ACHN (cell line): ENCODE measurements at regions not wholly inside any gene's neighbourhood (a gene's known extent, or its start where the extent isn't known, plus 50 kb on each side); places are given as distances from the start of the nearest gene placed in this dataset.
"Not testable (repeated sequence)": the region's sequence is repeated elsewhere in the genome, so short reads cannot be mapped to it uniquely, and the experiment has no call there.

ENCODE experiments used
- DNase-seq: peaks from one replicate; pipeline ENCODE4 v3.0.0-alpha.2; 2015
- in situ Hi-C: cut with HindIII; loops from 2 replicates; pipeline ENCODE4 v1.10.0; 2017; ENCODE audit warnings: low sequenced_read_pairs, low pct_ligation_motif_present, low pct_unique_long_range_greater_than_20kb

DNA sequence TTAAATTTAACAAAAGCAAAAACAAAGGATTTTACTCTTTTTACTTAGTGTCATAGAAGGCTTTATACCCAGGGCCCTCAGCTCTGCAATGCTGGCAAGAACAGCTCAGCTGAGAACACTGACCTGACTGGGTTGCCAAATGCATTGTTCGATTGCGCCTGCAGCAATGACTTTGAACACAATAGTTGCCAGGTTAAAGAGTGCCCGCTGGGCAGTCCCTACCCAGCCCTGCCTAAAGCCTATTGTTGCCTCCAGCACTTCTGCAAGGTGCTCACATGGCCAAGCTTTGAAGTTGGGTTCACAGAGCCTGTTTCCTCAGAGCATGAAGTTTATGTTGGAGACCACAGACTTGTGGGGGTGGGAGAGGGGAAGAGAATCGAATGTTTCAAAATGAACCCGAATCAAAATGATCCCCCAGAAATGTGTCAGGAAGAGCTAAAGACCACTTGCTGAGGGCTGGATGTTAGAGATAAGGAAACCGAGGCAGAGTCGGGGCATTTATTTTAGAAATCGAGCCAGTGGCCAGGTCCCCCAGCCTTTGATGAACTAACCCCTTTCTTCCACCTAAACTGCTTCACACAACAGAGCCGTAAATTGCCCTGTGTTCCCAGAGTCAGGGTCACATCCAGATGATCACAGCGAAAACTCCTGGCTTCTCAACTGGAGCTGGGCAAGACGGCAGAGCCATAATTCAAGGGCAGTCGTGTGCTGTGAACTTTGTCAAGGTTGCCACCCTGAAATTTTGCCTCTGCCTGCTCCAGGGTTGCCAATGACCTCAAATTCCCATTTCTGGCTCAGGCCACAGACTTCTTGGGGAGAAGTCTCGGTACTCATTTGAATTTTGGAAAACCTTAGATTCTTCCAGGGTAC lies 55.0 kb downstream of the FOXA2 start:
- DNase-seq: no peak
- in situ Hi-C loops: no loop called here

DNA sequence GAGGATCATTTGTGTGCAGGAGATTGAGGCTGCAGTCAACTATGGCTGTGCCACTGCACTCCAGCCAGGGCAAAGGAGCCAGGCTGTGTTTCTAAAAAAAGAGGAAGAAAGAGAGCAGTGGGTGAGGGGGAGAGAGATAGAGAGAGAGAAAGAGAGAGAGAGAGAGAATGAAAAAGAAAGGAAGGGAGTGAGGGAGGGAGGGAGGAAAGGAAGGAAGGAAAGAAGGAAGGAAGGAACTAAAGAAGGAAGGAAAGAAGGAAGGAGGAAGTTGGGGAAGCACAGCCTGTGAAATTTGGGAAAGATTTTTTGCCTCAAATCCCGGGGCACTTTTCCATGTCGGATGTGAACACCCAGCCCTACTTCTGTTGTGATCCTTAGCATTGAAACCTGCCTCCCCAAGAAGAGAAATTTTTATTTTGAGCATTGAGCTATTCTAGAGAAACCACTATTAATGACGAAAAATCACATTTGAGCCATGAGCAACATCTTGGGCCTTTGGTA lies 57.8 kb downstream of the FOXA2 start:
- in situ Hi-C loops: no loop called here
- DNase-seq: no peak

DNA sequence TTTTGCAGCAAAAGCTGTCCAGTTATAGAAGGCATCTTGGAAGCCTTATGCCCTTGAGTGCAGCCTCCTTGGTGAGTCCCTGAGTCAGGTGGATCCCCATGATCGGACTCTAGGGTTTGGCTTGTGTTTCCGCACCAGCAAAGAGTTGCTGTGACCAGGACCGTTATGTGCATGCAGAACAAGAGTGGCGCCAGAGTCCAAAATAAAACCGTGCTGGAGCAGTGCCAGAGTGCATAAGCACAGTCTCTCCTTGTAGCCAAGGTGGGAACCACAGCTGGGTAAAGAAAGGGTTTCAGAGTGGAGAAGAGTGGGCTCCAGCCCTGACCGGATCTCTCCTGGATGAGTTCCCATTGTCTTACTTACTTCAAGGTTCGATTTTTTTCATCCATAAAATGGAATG lies 58.6 kb downstream of the FOXA2 start:
- no peak for DNase-seq
- in situ Hi-C loops: no loop called here

DNA sequence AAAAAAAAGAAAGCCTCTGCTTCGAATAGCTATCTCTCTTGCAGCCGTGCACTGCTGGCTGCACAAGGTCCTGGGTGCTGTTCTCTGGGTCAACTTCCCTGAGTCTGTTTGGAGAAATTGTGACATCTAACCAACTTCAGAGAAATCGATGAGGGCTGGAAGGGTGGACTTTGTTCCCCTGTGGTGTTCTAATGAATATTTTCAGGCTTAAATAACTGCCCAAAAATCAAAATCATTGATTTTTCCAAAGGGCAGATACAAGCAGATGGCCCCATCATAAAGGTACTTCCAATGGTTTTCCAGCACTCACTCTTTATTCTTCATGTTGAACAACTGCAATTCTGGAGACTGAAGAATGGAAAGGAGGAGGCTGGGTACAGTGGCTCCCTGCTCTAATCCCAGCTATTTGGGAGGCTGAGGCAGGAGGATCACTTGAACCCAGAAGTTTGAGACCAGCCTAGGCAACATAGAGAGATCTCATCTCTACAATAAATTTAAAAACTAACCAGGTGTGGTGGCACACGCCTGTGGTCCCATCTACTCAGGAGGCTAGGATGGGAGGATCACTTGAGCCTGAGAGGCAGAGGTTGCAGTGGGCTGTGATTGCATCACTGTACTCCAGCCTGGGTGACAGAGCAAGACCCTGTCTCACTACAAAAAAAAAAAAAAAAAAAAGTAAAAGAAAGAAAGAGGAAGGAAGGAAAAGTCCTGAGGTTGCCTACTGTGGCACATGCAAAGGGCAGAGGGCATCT lies 59.1 kb downstream of the FOXA2 start:
- in situ Hi-C loops: no loop called here
- no peak for DNase-seq

DNA sequence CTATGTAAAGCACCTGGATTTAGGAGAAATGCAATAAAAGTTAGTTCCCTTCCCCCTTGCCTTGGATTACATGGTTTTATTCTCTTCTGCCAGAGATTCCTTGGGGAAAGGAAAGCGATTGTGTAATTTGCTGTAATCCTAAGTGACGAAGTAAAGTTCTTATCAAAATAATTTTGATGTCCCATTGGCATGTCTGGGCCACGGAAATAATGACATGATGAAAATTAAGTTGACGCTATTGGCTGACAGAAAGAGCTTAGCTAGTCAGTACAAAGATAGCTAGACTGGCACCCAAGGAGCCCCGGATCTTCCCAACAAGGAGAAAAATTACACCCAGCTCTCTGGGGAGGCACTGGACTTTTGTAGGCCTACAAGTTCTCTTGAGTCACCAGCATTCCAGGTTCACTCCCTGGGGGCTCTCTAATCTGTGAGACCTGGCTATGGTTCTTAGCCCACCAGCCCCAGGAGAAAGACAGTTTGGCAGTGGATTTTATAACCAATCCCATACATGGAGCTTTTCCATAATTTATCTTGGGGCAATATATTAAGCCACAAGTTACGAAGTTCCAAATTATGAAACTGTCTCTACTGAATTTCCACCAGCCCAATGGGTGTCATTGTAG lies 59.9 kb downstream of the FOXA2 start:
- in situ Hi-C loops: no loop called here
- no peak for DNase-seq

DNA sequence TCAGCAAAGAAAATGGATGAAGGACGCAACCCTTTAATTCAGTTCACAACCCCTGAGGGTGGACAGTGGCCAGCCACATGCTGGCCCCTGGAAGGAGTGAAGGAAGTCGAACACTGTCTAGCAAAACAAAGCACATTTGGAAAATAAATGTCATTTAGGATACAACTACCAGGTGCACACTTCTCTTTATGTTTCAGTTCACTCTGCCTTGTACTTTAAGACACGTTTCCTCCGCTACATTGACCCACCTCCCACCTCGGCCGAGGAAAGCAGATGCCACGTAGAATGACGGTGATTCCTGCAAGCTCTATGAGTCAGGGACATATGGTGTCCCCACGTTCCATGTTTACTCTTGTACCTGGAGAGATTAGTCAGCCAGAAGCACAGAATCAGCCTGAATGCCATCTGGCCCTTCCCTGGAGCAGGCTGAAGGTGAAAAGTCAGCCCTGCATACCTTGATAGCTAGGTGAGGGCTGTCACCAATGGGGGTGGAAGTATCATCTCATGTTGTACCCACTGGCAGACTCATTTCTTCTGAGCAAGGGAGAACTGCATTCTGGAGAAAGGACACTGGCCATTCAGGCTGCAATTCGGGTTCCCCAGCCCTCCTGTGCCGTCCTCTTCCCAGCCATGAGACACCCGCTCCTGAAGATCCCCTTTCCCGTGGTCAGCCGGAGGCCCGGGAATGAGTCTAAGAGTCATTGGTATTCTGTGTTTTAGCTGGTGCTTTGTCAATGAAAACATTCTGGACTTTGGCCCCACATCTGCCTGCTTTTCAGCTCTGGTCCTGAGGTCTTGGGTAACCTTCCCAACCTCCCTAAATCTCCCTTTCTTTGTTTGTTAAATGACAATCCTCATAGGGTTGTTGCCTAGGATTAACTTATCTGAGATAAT lies 60.6 kb downstream of the FOXA2 start:
- in situ Hi-C loops: no loop called here
- DNase-seq: no peak

DNA sequence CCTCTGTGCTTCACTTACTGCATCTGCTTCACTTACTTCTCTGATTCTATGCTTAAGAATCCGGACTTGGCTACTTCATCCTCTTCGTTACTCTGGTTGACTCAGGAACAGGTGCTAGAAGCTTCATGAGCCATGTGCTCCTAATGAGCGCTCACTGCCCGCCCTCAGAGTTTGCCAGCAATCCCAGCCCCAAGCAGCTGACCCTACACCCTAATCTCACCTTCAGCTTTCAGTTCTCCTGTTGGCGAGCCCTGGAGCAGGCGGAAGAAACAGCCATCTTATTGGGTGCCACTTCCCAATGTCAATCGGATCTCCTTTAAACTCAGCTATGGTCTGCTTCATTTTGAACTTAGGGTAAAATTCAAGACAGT lies 61.3 kb downstream of the FOXA2 start:
- no peak for DNase-seq
- in situ Hi-C loops: no loop called here

DNA sequence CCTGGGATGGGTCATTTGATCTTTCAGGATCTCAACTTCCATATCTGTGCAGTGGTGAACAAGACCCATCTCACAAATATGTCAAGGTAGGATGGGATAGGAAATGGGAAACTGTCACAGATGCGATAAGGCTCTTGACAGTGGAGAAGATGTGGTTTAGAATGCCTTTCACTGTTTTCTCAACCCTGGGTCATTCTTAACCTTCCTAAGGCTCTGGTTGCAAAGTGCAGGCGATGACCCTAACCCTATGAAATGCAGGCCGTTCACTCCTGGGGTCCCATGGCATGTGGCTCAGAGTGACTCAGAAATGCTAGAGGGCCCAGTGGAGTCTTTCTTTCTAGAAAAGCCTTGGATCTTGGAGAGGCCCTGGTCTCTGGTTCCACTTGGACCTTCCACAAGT lies 61.7 kb downstream of the FOXA2 start:
- DNase-seq: no peak
- in situ Hi-C loops: no loop called here

DNA sequence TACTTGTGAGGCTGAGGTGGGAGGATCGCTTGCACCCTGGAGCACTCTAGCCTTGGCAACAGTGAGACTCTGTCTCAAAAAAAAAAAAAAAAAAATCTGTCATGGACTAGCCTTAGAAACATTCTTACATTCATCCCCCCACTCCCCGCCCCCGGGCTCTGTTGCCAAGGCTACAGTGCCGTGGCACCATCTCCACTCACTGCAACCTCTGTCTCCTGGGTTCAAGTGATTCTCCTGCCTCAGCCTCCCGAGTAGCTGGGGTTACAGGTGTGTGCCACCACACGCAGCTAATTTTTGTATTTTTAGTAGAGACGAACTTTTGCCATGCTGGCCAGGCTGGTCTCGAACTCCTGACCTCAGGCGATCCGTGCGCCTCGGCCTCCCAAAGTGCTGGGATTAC lies 62.4 kb downstream of the FOXA2 start:
- in situ Hi-C loops, DNase-seq: not testable (repeated sequence)

DNA sequence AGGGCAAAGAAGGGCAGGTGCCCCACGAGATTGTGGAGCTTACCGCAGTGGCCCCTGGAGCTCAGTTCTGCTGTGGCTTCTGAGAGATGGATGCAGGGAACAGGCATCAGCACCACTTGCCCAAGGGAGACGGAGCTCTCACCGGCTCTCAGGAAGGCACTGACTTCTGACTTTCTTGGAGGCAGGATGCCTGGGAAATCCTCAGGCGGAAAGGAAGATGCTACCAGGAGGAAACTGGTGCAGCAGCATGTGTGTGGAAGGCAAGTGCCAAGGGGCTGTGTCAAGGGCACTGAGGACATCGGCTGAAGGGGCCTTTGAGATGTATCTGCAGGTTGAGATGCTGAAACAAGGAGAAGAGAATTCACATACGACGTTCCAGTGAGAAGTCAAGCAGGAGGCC lies 64.0 kb downstream of the FOXA2 start:
- in situ Hi-C loops: no loop called here
- DNase-seq: no peak

DNA sequence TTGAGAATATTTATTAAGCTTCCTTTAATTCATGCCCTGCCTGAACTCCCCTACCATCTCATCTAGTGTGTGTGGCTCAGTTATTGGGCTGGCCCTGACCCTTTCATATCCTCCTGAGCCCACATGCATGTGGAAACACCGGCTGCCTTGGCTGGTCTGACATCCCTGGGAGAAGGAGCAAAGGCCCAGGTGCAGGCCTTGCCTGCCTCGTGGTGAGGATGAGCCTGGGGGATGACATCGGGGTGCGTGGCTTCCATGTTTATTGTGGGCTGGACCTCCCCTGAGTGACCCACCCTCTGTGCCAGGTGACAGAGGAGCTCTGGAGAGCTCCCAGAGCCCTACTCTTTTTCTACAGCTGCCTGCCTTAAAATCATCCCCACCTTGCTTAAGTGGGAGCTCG lies 69.1 kb downstream of the FOXA2 start:
- in situ Hi-C loops: no loop called here
- DNase-seq: no peak

DNA sequence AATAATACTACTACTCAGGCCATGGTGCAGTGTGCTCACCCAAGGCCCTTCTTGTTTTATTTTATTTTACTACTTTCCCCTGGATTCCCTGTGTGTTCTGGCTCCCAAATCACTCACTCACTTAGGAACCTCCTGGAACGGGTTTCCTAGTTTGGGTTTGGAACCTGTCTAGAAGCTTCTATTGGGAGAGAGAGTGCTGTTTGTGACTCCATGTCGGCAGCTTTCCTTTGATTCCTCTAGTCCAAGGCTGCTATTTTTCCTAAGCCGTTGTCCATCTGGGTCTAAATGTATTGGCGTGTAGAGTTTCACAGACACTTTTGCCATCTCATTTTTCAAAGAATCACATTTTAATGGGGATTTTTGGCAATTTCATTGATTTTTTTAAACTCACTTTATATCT lies 70.8 kb downstream of the FOXA2 start:
- in situ Hi-C loops: no loop called here
- no peak for DNase-seq

DNA sequence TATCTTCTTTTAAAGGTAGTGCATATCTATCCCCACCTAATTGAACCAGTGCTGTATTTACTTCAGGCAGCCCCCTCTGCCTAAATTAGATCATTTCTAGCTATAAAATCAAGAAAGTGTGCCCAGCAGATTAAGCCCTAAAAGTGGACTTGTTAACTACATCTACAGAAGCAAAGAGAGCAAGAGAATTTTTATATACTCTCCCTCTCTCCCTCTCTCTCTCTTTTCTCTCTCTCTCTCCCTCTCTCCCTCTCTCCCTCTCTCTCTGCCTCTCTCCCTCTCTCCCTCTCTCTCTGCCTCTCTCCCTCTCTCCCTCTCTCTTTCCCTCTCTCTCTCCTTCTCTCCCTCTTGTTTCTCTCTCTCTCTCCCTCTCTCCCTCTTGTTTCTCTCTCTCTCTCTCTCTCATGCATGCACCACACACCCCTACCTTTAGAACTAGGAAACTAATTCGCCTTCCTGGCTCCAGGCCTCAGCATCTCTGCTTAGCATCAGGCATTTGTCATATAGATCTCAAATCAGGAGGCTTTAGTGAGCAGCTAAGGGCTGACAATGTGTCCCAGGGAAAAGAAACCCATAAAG lies 71.4 kb downstream of the FOXA2 start:
- in situ Hi-C loops: no loop called here
- no peak for DNase-seq

DNA sequence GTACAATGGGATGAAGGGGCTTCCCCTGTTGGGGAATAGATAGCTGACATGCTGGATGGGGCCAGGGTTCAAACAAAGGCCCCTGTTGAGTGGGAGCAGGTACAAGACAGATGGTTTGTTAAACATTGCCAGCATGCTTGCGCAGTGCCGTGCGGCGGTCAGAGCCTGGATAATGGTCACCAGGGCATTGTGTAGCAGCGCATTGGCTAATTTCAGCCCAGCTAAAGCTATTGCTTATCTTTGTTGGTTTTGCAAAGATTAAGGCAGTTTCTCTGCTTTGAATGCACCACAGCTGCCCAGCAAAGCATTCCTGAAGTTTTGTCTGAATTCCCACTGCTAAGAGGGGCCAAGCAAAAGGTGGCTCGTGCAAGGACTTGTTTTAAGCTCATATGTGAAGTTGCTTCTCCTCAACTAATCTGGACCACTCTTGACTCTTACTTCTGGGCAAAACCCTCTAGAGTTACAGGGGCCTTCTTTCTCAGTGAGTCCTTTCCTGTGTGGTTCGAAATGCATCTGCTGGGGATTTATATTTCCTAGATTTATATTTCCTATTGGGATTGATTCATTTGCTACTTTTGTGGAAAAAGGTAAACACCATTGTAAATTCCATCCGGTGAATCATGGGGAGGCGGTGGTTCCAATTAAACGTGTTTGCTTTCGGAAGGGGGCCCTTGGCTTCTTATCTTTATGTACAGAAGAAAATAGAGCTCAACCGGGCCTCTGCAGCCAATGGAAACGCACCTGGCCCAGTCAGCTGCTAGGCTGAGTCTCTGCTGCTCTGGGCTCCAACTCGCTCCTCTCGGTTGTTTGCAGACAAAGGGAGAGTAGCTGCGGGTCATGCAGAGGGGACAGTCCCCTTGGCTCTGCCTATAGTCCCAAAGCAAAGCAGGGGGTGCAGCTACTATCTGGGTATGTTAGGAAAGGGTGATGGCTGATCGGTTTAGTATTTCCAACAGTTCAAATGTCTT lies 72.1 kb downstream of the FOXA2 start:
- DNase-seq: no peak
- in situ Hi-C loops: no loop called here

DNA sequence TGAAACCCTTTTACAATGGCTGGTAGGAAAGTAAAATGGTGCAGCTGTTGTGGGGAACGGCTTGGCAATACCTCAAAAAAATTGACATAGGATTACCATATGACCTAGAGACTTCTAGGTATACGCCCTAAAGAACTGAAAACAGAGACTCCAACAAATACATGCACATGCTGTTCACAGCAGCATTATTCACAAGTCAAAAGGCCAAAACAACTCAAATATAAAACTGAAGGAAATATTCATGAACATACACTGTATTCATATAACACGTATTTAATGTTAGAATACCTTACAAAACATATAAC lies 74.6 kb downstream of the FOXA2 start:
- in situ Hi-C loops: no loop called here
- no peak for DNase-seq

DNA sequence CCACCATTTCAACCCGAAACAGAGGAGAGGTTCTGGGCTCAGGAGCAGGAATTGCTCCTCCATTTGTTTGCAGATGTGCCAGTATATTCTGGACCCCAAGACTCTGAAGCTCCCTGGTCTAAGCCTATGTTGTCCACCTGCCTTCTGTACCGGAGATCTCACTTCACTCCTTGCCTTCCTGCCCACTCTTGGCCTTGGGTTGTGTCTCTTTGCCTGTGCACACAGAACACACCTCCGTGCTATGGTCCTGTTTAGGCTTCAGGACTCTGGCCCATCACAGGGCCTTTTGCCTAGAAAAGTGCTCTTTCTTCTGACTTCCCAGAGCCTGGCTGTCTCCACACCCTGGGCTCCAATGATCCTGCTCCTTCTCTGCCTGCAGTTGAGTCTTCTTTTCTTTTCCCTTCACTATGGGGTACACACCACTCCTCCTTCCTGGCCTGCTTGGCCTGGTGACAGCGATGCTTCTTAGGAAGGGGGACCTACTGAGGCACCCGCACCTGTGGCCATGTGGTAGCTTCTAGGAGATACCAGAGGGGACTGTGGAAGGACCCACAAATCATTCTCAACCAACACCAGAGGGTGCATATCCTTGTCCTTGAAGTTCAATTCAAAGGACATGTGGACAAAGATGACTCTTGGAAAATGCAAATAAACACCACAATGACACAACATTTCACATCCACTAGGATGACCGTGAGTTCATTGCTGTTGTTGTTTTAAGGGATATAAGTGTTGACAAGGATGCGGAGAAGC lies 75.1 kb downstream of the FOXA2 start:
- in situ Hi-C loops: no loop called here

DNA sequence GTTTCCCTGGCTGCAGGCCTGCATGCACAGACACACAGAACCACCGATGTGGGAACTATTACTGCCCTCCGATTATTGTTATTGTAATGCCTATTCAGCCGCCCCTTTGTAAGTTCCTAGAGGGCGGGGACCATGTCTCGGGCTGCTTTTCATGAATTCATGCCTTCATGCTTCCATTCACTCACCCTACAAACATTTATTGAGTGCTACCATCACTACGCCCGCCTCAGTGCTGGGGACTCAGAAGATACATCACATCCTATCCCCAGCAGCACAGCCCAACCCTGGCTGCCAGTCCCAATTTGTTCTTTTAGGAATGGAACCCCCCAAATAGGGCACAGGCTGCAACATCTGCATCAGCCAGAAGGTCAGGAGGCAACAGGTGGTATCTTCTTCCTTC lies 75.9 kb downstream of the FOXA2 start:
- in situ Hi-C loops: no loop called here
- no peak for DNase-seq

More for the DNA sequence above, 75.1 kb downstream of the FOXA2 start:
- no peak for DNase-seq
